ENCODE measurements at regions not wholly inside any gene's neighbourhood (a gene's known extent, or its start where the extent isn't known, plus 50 kb on each side); places are given as distances from the start of the nearest gene placed in this dataset.

GRCh38 chr12:98262902-98263301 lies 252.5 kb upstream of the TMPO start:
- no peak for DNase-seq (ENCODE audit: low spot score)

- DNase-seq (ENCODE audit: low spot score) = no peak
These were observed 240.8 kb upstream of the TMPO start for GRCh38 chr12:98274430-98275130.

GRCh38 chr12:98275131-98275475 lies 240.3 kb upstream of the TMPO start:
- DNase-seq (ENCODE audit: low spot score) = no peak

DNA sequence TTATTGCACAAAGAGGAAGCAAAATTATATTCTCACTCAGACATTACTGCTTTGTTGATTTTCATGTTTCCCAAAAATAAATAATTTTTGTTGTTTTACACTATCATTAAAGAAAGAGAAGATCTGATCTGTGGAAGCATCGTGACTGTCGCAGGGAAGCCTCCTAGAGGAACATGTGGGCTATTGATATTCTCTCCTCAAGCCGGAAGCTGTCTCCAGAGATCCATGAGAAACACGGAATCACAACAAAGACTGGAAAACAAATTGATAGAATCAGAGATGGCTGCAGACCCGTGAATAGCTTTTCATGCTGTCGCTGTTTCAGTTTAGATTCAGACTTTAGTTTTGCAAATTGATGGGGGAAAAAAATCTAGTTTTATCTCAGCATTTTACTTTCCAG lies 235.2 kb upstream of the TMPO start:
- DNase-seq (ENCODE audit: low spot score) = no peak

DNA sequence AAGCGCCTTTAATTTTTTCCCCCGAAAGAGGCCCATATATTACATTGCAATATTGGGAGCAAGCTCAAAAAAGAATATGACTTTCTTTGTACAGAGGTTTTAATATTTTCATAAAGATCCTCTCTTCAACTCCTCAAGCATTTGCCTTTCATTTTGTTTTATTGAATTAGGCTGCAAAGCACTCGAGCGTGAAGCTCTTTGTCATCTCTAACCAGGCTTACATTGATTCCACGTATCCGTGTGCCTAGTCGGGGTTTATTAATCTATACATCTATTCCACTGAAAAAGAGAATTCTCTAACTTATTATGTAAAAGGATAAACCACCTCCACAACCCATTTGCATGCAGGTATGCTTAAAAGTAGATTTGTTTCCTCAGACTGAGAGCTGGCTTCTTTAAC lies 234.8 kb upstream of the TMPO start:
- no peak for DNase-seq (ENCODE audit: low spot score)

DNA sequence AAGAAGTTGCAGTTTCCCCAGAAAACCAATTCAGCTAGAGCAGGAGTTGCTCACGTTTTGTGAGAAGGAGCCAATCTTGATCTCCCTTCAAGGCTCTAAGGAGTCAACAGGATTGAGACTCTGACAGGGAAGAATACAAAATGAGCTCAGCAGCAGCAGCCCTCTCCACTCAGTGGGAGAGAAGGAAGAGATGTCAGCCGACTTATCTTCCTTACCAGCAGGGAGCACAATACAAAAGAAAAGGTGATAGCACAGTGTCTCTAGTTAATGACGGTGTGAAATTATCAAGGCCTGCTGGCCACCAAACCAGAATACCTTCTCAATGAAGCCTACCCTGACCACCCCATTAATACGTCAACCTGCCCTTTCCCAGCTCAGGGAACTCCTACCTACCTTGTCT lies 223.6 kb upstream of the TMPO start:
- DNase-seq (ENCODE audit: low spot score) = no peak

DNA sequence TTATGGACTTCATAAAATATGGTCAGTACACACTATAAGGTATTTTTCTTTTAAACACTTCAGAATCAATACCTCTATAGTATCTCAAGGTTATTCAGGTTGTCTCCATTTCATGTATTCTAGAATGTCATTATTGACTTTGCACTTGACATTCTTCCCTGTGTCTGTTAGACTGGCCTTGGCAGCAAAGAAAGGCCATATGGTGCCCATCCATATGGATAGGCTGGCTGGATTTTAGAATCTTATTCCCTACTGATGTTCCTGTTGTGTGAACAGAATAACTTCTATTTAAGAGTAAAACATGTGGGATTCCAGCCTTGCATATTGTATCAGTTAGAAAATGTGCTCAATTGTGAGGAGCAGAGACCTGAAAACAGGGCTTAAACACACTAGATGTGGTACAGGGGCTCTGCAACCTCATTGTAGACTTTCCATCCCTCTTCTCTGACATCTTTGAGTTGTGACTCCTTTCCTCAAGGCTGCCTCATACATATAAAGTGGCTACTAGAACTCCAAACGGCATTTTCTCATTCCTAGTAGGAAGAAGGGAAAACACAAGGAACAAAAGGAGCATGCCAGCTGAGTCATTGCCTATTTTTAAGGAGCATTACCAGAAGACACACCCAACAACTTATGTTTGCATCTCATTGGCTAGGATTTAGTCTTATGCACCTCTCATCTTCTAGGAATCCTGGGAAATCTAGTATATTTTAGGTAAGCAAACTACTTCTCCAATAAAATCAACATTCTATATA lies 221.2 kb upstream of the TMPO start:
- no peak for DNase-seq (ENCODE audit: low spot score)

DNA sequence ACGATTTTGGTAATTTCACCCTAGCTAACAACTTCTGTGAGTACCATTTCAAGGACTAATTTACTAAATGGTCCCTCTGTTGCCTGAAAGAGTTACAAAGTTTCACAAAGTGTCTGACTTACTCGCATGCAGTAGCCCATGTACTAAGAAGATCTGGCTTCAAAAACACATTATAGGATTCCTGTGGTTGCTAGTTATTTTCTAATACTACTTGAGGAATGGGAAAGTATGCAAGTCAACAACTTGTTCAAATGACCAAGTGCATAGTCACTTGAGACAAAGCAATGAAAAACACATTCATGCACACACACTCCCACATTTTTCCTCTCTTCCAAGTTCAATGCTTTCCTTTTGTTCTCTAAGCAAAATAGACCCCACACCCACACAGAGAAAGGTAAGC lies 219.7 kb upstream of the TMPO start:
- DNase-seq (ENCODE audit: low spot score) = no peak

- no peak for DNase-seq (ENCODE audit: low spot score)
These were observed 218.8 kb upstream of the TMPO start for GRCh38 chr12:98296462-98297079.

DNA sequence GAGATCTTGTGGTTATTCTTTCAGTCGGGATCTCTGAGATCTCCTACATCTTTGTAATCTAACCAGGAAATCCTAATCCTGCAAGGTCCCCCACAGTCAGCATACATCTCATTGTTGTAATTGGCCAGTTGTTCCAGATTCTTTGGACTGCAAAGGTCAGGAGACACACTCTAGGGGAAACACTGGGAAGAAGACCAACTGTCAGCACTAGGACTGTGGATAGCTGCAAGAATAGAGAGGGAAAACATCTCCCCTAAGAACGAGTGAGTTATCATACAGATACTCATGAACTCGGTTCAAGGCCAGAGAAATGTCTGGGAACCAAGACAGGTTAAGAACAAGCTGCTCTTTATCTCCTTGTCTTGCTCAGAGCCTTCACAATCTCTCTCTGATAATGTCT lies 217.9 kb upstream of the TMPO start:
- DNase-seq (ENCODE audit: low spot score) = no peak

GRCh38 chr12:98308141-98308540 lies 207.2 kb upstream of the TMPO start:
- no peak for DNase-seq (ENCODE audit: low spot score)

DNA sequence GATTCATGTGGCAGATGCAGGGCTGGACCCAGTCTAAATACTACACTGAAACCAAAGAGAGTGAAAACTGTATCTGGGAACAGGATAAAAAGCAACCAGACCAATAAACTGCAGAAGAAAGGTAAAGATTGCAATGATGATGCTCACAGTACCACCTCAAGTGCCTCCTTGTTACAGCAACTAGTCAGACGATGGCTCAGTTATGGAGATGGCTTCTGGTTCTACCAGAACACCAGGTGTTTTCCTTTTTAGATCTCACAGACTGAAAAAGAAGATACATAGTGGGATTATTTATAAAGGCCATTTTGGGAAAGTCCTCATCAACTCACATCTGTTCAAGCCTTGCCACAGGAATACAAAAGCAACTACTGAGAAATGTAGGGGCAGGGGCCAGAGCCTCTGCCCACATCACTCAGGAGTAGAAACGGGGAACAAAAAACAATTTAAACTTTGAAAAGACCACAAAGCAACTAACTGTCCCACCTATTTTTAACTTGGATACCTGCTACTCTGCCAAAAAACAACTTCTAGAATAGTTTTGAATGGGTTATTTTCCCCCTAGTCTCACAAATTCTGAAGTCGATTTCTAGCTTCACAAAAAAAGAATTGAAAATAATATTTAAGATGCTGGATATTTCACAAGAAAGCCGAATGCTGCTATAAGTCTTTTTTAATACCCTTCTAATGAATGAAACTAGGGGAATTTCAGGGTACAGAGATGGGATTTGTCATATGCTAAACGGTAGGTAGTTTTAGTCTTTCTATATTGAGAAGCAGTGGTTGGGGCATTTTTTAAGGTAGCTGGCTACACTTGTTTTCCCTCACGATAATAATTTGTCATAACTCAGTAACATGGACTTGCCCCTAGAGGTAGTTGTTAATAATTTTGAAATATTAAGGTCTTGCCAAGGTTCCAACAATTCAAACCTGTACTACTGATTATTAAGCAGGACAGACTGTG lies 197.2 kb upstream of the TMPO start:
- DNase-seq (ENCODE audit: low spot score) = no peak

DNA sequence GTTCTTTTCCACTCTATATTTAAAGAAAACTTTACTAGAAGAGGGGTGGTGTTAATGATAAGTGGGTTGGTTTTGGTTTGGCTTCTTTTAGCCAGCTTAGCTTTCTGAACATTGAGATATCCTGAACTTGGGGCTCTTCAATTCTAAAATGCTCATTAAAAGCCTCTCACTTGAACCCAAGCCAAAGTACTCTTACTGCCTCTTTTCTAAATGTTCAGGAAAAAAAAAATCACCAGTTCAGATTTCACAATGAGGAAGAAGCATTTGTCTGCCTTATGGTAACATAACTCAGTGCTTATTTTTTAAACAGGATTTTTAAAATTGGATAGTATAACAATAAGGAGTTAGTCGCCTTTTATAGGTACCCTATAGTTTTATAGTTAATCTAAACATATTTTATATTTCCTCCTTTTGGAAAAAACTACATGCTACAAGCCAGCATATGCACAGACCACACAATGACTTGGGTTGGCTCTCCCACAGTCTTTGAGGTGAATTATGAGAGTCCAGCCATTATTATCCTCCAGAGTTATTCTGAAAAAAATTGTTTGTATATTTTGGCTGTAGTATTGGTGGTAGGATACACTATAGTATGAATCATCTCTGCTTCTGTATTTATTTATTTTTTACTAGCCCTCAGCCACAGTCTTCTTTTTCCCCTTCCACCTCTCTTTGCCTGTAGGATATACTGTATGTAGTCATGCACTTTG lies 195.5 kb upstream of the TMPO start:
- DNase-seq (ENCODE audit: low spot score) = no peak

DNA sequence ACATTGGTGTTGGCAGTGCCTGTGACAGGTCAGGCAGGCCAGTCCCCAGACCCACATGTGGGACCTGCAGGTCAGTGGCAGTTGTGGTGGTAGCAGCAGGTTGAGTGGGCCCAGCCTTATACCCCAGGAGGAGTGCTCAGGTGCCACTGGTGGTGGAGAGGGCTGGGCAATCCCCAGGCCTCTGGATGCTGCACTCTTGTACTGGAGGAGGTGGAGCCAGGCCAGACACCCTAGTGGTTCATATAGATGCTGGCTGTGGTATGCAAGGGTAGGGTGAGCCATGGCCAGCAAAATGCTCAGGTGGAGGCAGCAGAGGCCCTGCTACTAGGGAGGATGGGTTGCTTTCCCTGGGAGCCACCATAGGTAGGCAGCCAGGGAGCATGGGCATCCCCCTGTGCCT lies 190.4 kb upstream of the TMPO start:
- no peak for DNase-seq (ENCODE audit: low spot score)

GRCh38 chr12:98328467-98328866 lies 186.9 kb upstream of the TMPO start:
- DNase-seq (ENCODE audit: low spot score) = no peak

GRCh38 chr12:98329589-98329988 lies 185.8 kb upstream of the TMPO start:
- no peak for DNase-seq (ENCODE audit: low spot score)

GRCh38 chr12:98332642-98333041 lies 182.7 kb upstream of the TMPO start:
- no peak for DNase-seq (ENCODE audit: low spot score)

DNA sequence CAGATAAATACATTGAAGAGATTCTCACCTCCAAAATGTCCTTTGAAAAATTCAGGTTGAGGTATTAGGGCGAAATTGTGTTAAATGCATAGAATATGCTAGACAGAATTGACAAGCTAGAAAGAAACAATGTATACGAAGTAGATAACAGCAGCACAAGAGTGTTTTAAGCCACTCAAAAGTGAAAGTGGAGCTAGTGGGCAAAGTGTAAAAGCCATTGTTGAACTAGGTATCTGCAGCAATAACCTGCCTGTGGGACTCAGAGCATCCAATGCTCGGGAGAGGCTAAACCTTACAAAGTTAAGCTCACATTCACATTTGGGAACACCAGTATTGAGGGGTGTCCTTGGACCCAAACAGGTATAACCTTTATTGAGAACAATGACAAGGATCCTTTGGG lies 180.6 kb upstream of the TMPO start:
- no peak for DNase-seq (ENCODE audit: low spot score)

- DNase-seq (ENCODE audit: low spot score) = no peak
These were observed 174.4 kb upstream of the TMPO start for GRCh38 chr12:98341026-98341425.

GRCh38 chr12:98341732-98342131 lies 173.7 kb upstream of the TMPO start:
- no peak for DNase-seq (ENCODE audit: low spot score)

- DNase-seq (ENCODE audit: low spot score) = no peak
These were observed 172.3 kb upstream of the TMPO start for GRCh38 chr12:98343002-98343567.

Data from HT-29 (cell line).